ENCODE measurements at regions not wholly inside any gene's neighbourhood (a gene's known extent, or its start where the extent isn't known, plus 50 kb on each side); places are given as distances from the start of the nearest gene placed in this dataset.

DNA sequence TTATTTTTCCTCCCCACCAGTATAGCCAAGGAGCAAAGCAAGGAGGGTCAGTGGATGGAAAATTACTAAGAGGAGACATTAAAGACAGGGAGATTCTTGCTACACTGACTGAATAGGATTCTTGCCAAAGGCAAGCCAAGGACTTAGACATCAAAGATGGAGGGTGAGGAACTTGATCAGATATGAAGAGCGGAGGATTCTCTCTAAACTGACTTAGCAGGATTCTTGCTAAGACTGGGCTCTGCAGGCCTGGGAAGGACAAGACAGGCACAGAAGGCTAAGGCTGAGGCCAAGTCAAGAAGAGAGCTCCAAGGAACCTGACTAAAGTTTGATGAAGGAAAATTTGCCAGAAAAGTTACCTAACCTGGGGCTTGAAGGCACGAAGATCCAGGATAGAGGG, 143.9 kb upstream of the RMP24 start:
- Histone ChIP-seq H3K27me3 (ENCODE audit: control insufficient read depth, insufficient read depth, low read length) (no peaks in the 10 kb centered on the region), H3K4me1 (ENCODE audit: control insufficient read depth, extremely low read depth, insufficient read depth, low read length) (no peaks in the 10 kb centered on the region), H3K4me3 (replicated peaks in 1 of 4; ENCODE audit: control extremely low read depth in 1 of 4, insufficient read depth in 1 of 4, low read depth in 3 of 4, low read length in 4 of 4) (no peak overlapping the region), H3K9me3 (ENCODE audit: control insufficient read depth, insufficient read depth, low read depth, low read length) (no peaks in the 10 kb centered on the region), H3K27ac (ENCODE audit: insufficient read depth, low read length) (no peak overlapping the region), H3K36me3 (ENCODE audit: control insufficient read depth, insufficient read depth, low read length) (no peaks in the 10 kb centered on the region), H2AFZ (ENCODE audit: low read length) (no peak overlapping the region), H3K9ac (ENCODE audit: insufficient read depth, low read length) (no peak overlapping the region), H4K20me1 (ENCODE audit: control insufficient read depth, extremely low read depth, insufficient read depth, low read length) (no peaks in the 10 kb centered on the region), H3K4me2 (ENCODE audit: extremely low read depth, insufficient read depth, low read length) (no peak overlapping the region), H3K79me2 (ENCODE audit: control insufficient read depth, insufficient read depth, low read length) (no peaks in the 10 kb centered on the region)
- no peak for TF ChIP-seq EZH2 (IDR thresholded peaks at IDR 0.05; ENCODE audit: low read length, missing control alignments)
- TF ChIP-seq, protein P1, sequence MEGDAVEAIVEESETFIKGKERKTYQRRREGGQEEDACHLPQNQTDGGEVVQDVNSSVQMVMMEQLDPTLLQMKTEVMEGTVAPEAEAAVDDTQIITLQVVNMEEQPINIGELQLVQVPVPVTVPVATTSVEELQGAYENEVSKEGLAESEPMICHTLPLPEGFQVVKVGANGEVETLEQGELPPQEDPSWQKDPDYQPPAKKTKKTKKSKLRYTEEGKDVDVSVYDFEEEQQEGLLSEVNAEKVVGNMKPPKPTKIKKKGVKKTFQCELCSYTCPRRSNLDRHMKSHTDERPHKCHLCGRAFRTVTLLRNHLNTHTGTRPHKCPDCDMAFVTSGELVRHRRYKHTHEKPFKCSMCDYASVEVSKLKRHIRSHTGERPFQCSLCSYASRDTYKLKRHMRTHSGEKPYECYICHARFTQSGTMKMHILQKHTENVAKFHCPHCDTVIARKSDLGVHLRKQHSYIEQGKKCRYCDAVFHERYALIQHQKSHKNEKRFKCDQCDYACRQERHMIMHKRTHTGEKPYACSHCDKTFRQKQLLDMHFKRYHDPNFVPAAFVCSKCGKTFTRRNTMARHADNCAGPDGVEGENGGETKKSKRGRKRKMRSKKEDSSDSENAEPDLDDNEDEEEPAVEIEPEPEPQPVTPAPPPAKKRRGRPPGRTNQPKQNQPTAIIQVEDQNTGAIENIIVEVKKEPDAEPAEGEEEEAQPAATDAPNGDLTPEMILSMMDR (conservative IDR thresholded peaks at IDR 0.05 in 1 of 2, IDR thresholded peaks at IDR 0.05 in 1 of 2; ENCODE audit: low read depth in 1 of 2, low read length in 2 of 2), result no peak
- no peak for DNase-seq (ENCODE audit: low read depth in 2 of 2)

GRCh38 chr18:35835366-35835765, 137.1 kb upstream of the RMP24 start:
- H3K4me3 ChIP-seq (replicated peaks in 1 of 4; ENCODE audit: control extremely low read depth in 1 of 4, insufficient read depth in 1 of 4, low read depth in 3 of 4, low read length in 4 of 4), result no peak overlapping the region
- H3K4me1 ChIP-seq (ENCODE audit: control insufficient read depth, extremely low read depth, insufficient read depth, low read length), result no peaks in the 10 kb centered on the region
- H3K79me2 ChIP-seq (ENCODE audit: control insufficient read depth, insufficient read depth, low read length), result no peaks in the 10 kb centered on the region
- H3K4me2 ChIP-seq (ENCODE audit: extremely low read depth, insufficient read depth, low read length), result no peak overlapping the region
- no peaks in the 10 kb centered on the region for H3K27me3 ChIP-seq (ENCODE audit: control insufficient read depth, insufficient read depth, low read length)
- H4K20me1 ChIP-seq (ENCODE audit: control insufficient read depth, extremely low read depth, insufficient read depth, low read length), result no peaks in the 10 kb centered on the region
- H2AFZ ChIP-seq (ENCODE audit: low read length), result no peak overlapping the region
- no peaks in the 10 kb centered on the region for H3K9me3 ChIP-seq (ENCODE audit: control insufficient read depth, insufficient read depth, low read depth, low read length)
- no peak for DNase-seq (ENCODE audit: low read depth in 2 of 2)
- H3K27ac ChIP-seq (ENCODE audit: insufficient read depth, low read length), result no peak overlapping the region
- H3K9ac ChIP-seq (ENCODE audit: insufficient read depth, low read length), result no peak overlapping the region
- TF ChIP-seq, protein P1 (conservative IDR thresholded peaks at IDR 0.05 in 1 of 2, IDR thresholded peaks at IDR 0.05 in 1 of 2; ENCODE audit: low read depth in 1 of 2, low read length in 2 of 2), result no peak
- TF ChIP-seq EZH2 (IDR thresholded peaks at IDR 0.05; ENCODE audit: low read length, missing control alignments), result no peak
- H3K36me3 ChIP-seq (ENCODE audit: control insufficient read depth, insufficient read depth, low read length), result no peaks in the 10 kb centered on the region

DNA sequence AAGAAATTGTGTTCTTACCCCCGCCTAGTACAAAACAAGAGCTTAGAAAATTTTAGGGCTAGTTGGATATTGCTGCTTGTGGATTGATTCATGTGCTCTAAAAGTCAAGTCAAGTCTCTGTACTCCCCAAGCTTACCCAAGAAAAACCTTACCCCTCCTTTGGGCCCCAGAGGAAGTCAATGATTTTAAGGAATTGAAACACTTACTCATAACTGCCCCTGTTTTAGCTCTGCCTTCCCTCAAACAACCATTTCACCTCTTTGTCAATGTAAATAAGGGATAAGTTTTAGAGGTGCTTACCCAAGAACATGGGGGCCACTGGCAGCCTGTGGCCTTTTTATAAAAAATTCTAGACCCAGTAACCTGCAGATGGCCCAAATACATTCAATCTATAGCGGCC, 136.6 kb upstream of the RMP24 start:
- H3K36me3 ChIP-seq (ENCODE audit: control insufficient read depth, insufficient read depth, low read length), result no peaks in the 10 kb centered on the region
- no peaks in the 10 kb centered on the region for H3K4me1 ChIP-seq (ENCODE audit: control insufficient read depth, extremely low read depth, insufficient read depth, low read length)
- TF ChIP-seq, protein P1 (conservative IDR thresholded peaks at IDR 0.05 in 1 of 2, IDR thresholded peaks at IDR 0.05 in 1 of 2; ENCODE audit: low read depth in 1 of 2, low read length in 2 of 2), result no peak
- no peak for TF ChIP-seq EZH2 (IDR thresholded peaks at IDR 0.05; ENCODE audit: low read length, missing control alignments)
- H3K79me2 ChIP-seq (ENCODE audit: control insufficient read depth, insufficient read depth, low read length), result no peaks in the 10 kb centered on the region
- H3K9me3 ChIP-seq (ENCODE audit: control insufficient read depth, insufficient read depth, low read depth, low read length), result no peaks in the 10 kb centered on the region
- H3K4me3 ChIP-seq (replicated peaks in 1 of 4; ENCODE audit: control extremely low read depth in 1 of 4, insufficient read depth in 1 of 4, low read depth in 3 of 4, low read length in 4 of 4), result no peak overlapping the region
- no peak overlapping the region for H3K27ac ChIP-seq (ENCODE audit: insufficient read depth, low read length)
- no peak overlapping the region for H3K9ac ChIP-seq (ENCODE audit: insufficient read depth, low read length)
- H3K27me3 ChIP-seq (ENCODE audit: control insufficient read depth, insufficient read depth, low read length), result no peaks in the 10 kb centered on the region
- no peak overlapping the region for H2AFZ ChIP-seq (ENCODE audit: low read length)
- no peaks in the 10 kb centered on the region for H4K20me1 ChIP-seq (ENCODE audit: control insufficient read depth, extremely low read depth, insufficient read depth, low read length)
- H3K4me2 ChIP-seq (ENCODE audit: extremely low read depth, insufficient read depth, low read length), result no peak overlapping the region
- DNase-seq (ENCODE audit: low read depth in 2 of 2), result no peak
